OCI-LY1 (cell line): ENCODE measurements at regions not wholly inside any gene's neighbourhood (a gene's known extent, or its start where the extent isn't known, plus 50 kb on each side); places are given as distances from the start of the nearest gene placed in this dataset.

Experiments
- H2AFZ ChIP-seq: fragments of 200-600 bp; sonication (generic), shearing (Covaris generic); 2 replicates; pipeline ENCODE4 v1.6.0; 2014; ENCODE audit warnings: antibody characterized with exemption, mild to moderate bottlenecking, low read length
- H3F3A ChIP-seq: fragments of 200-600 bp; sonication (generic), shearing (Covaris generic); 2 replicates; pipeline ENCODE4 v1.6.0; 2014; ENCODE audit warnings: mild to moderate bottlenecking, antibody characterized with exemption, low read length, moderate library complexity; ENCODE audit not compliant: insufficient read depth
- H3K27ac ChIP-seq: fragments of 200-600 bp; sonication (generic); 2 replicates; pipeline ENCODE4 v1.5.1; 2014; ENCODE audit warnings: low read length, mixed run types, mild to moderate bottlenecking, low read depth; ENCODE audit not compliant: poor library complexity, severe bottlenecking
- H3K27me3 ChIP-seq: fragments of 200-600 bp; sonication (generic); 2 replicates; pipeline ENCODE4 v1.6.0; 2014; ENCODE audit warnings: antibody characterized with exemption, mild to moderate bottlenecking, low read length, moderate library complexity; ENCODE audit not compliant: insufficient read depth
- H3K36me3 ChIP-seq: fragments of 200-600 bp; sonication (generic); 2 replicates; pipeline ENCODE4 v1.6.1; 2014; ENCODE audit warnings: mild to moderate bottlenecking, antibody characterized with exemption, low read length, moderate library complexity, mixed read lengths; ENCODE audit not compliant: insufficient read depth
- H3K4me1 ChIP-seq: fragments of 200-600 bp; sonication (generic); 2 replicates; pipeline ENCODE4 v1.5.1; 2014; ENCODE audit warnings: mild to moderate bottlenecking, low read length, moderate library complexity; ENCODE audit not compliant: insufficient read depth, severe bottlenecking
- H3K4me2 ChIP-seq: fragments of 200-600 bp; sonication (generic), shearing (Covaris generic); 2 replicates; pipeline ENCODE4 v1.6.1; 2014; ENCODE audit warnings: low read length
- H3K4me3 ChIP-seq: fragments of 200-600 bp; sonication (generic); 2 replicates; pipeline ENCODE4 v1.5.1; 2014; ENCODE audit warnings: low read length, low read depth, mild to moderate bottlenecking, mixed read lengths; ENCODE audit not compliant: poor library complexity, severe bottlenecking
- H3K79me2 ChIP-seq: fragments of 200-600 bp; shearing (Covaris generic); 2 replicates; pipeline ENCODE4 v1.6.1; 2016; ENCODE audit warnings: mixed run types, low read length, mixed read lengths; ENCODE audit not compliant: insufficient read depth
- H3K9ac ChIP-seq: fragments of 200-600 bp; sonication (generic), shearing (Covaris generic); 2 replicates; pipeline ENCODE4 v1.6.1; 2014; ENCODE audit warnings: mild to moderate bottlenecking, low read length, mixed read lengths
- H3K9me2 ChIP-seq: fragments of 200-600 bp; sonication (generic), shearing (Covaris generic); 2 replicates; pipeline ENCODE4 v1.6.1; 2014; ENCODE audit warnings: low read depth, mild to moderate bottlenecking, low read length, mixed read lengths
- H3K9me3 ChIP-seq: fragments of 200-600 bp; shearing (Covaris generic); 2 replicates; pipeline ENCODE4 v1.6.1; 2014; ENCODE audit warnings: low read length, mixed read lengths
- H4K20me1 ChIP-seq: fragments of 200-600 bp; sonication (generic), shearing (Covaris generic); 2 replicates; pipeline ENCODE4 v1.6.0; 2016; ENCODE audit warnings: mild to moderate bottlenecking, low read length; ENCODE audit not compliant: insufficient read depth
- CTCF ChIP-seq: fragments of 200-600 bp; sonication (generic), shearing (Covaris generic); IDR thresholded peaks from 2 replicates; pipeline ENCODE4 v1.5.1; 2017; ENCODE audit warnings: mild to moderate bottlenecking, antibody characterized with exemption, low read length, moderate library complexity, mixed read lengths
- EZH2 ChIP-seq: fragments of 200-600 bp; sonication (generic), shearing (Covaris generic); IDR thresholded peaks from 2 replicates; pipeline ENCODE4 v1.8.0; 2017; ENCODE audit warnings: borderline replicate concordance, mixed run types, mild to moderate bottlenecking, antibody characterized with exemption, low read length, moderate library complexity, mixed read lengths

- H3K9me3 ChIP-seq: no peaks in the 10 kb centered on the region
- no peak overlapping the region for H3K9ac ChIP-seq
- no peak for TF ChIP-seq CTCF
- TF ChIP-seq EZH2: no peak
Observed at GRCh38 chr5:54748527-54748926, 231.0 kb downstream of the SNX18 start.

GRCh38 chr5:54746777-54747398, 229.3 kb downstream of the SNX18 start:
- no peaks in the 10 kb centered on the region for H3K9me3 ChIP-seq
- no peak overlapping the region for H3K4me2 ChIP-seq
- no peak for TF ChIP-seq EZH2
- TF ChIP-seq CTCF: no peak
- H3K4me1 ChIP-seq: peaks cover 7% of the 10 kb centered on the region
- H3F3A ChIP-seq: no peaks in the 10 kb centered on the region
- no peak overlapping the region for H2AFZ ChIP-seq
- no peaks in the 10 kb centered on the region for H3K79me2 ChIP-seq
- H3K27me3 ChIP-seq: no peaks in the 10 kb centered on the region
- H4K20me1 ChIP-seq: no peaks in the 10 kb centered on the region
- no peaks in the 10 kb centered on the region for H3K36me3 ChIP-seq
- no peak overlapping the region for H3K9ac ChIP-seq
- H3K27ac ChIP-seq: no peak overlapping the region
- no peak overlapping the region for H3K4me3 ChIP-seq
- no peaks in the 10 kb centered on the region for H3K9me2 ChIP-seq

More at GRCh38 chr5:54748527-54748926, 231.0 kb downstream of the SNX18 start:
- no peak overlapping the region for H2AFZ ChIP-seq
- H3K27me3 ChIP-seq: no peaks in the 10 kb centered on the region
- H4K20me1 ChIP-seq: no peaks in the 10 kb centered on the region
- H3F3A ChIP-seq: no peaks in the 10 kb centered on the region
- no peaks in the 10 kb centered on the region for H3K9me2 ChIP-seq
- H3K27ac ChIP-seq: no peak overlapping the region
- no peaks in the 10 kb centered on the region for H3K36me3 ChIP-seq
- peaks cover 7% of the 10 kb centered on the region for H3K4me1 ChIP-seq
- no peaks in the 10 kb centered on the region for H3K79me2 ChIP-seq
- H3K4me3 ChIP-seq: no peak overlapping the region
- no peak overlapping the region for H3K4me2 ChIP-seq

- no peak overlapping the region for H3K27ac ChIP-seq
- no peaks in the 10 kb centered on the region for H3K27me3 ChIP-seq
- H3K4me1 ChIP-seq: peaks cover 7% of the 10 kb centered on the region
- TF ChIP-seq CTCF: no peak
- TF ChIP-seq EZH2: no peak
- no peaks in the 10 kb centered on the region for H3F3A ChIP-seq
- H2AFZ ChIP-seq: no peak overlapping the region
- H3K4me3 ChIP-seq: no peak overlapping the region
- no peaks in the 10 kb centered on the region for H3K9me3 ChIP-seq
- H3K4me2 ChIP-seq: no peak overlapping the region
- no peaks in the 10 kb centered on the region for H3K36me3 ChIP-seq
- no peaks in the 10 kb centered on the region for H4K20me1 ChIP-seq
- no peaks in the 10 kb centered on the region for H3K9me2 ChIP-seq
- no peaks in the 10 kb centered on the region for H3K79me2 ChIP-seq
- H3K9ac ChIP-seq: no peak overlapping the region
Observed at GRCh38 chr5:54746346-54746745, 228.8 kb downstream of the SNX18 start.
